ENCODE measurements at regions not wholly inside any gene's neighbourhood (a gene's known extent, or its start where the extent isn't known, plus 50 kb on each side); places are given as distances from the start of the nearest gene placed in this dataset.

DNA sequence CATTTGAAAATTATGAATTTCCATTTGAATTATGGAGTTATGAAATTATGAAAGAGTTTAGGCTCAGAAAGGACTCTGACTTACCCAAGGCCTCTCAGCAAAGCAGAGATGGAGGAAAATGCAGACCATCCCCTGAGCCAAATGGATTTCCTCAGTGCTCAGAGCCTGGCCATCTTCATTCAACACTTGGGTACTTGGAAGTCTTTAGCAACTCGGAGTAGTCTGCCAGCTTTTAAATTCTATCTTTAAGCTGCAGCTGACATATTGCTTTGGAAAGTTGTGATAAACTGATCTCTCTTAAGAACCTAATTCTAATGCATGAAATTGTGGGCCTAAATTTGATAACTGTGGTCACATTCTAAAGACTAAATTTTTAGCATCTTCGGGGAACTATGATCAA is 315.4 kb downstream of the SAMD5 start:
- DNase-seq (ENCODE audit: low read depth in 1 of 2, low spot score in 1 of 2) = no peak
- H3K27ac ChIP-seq (replicated peaks) = no peak overlapping the region
- no peak overlapping the region for H3K4me3 ChIP-seq (replicated peaks; ENCODE audit: insufficient read depth, low read length)
- H3K27me3 ChIP-seq (ENCODE audit: insufficient read depth, poor library complexity, severe bottlenecking) = no peaks in the 10 kb centered on the region
- TF ChIP-seq POLR2AphosphoS5 (IDR thresholded peaks at IDR 0.05; ENCODE audit: low read depth) (no peak), SPI1 (IDR thresholded peaks at IDR 0.05; ENCODE audit: borderline replicate concordance, low read depth) (no peak), GABPA (IDR thresholded peaks at IDR 0.05; ENCODE audit: low read depth) (no peak)
- TF ChIP-seq, protein P1, sequence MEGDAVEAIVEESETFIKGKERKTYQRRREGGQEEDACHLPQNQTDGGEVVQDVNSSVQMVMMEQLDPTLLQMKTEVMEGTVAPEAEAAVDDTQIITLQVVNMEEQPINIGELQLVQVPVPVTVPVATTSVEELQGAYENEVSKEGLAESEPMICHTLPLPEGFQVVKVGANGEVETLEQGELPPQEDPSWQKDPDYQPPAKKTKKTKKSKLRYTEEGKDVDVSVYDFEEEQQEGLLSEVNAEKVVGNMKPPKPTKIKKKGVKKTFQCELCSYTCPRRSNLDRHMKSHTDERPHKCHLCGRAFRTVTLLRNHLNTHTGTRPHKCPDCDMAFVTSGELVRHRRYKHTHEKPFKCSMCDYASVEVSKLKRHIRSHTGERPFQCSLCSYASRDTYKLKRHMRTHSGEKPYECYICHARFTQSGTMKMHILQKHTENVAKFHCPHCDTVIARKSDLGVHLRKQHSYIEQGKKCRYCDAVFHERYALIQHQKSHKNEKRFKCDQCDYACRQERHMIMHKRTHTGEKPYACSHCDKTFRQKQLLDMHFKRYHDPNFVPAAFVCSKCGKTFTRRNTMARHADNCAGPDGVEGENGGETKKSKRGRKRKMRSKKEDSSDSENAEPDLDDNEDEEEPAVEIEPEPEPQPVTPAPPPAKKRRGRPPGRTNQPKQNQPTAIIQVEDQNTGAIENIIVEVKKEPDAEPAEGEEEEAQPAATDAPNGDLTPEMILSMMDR (IDR thresholded peaks at IDR 0.05; ENCODE audit: insufficient read depth, low read length) = no peak
- TF ChIP-seq, protein P2, sequence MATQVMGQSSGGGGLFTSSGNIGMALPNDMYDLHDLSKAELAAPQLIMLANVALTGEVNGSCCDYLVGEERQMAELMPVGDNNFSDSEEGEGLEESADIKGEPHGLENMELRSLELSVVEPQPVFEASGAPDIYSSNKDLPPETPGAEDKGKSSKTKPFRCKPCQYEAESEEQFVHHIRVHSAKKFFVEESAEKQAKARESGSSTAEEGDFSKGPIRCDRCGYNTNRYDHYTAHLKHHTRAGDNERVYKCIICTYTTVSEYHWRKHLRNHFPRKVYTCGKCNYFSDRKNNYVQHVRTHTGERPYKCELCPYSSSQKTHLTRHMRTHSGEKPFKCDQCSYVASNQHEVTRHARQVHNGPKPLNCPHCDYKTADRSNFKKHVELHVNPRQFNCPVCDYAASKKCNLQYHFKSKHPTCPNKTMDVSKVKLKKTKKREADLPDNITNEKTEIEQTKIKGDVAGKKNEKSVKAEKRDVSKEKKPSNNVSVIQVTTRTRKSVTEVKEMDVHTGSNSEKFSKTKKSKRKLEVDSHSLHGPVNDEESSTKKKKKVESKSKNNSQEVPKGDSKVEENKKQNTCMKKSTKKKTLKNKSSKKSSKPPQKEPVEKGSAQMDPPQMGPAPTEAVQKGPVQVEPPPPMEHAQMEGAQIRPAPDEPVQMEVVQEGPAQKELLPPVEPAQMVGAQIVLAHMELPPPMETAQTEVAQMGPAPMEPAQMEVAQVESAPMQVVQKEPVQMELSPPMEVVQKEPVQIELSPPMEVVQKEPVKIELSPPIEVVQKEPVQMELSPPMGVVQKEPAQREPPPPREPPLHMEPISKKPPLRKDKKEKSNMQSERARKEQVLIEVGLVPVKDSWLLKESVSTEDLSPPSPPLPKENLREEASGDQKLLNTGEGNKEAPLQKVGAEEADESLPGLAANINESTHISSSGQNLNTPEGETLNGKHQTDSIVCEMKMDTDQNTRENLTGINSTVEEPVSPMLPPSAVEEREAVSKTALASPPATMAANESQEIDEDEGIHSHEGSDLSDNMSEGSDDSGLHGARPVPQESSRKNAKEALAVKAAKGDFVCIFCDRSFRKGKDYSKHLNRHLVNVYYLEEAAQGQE (IDR thresholded peaks at IDR 0.05; ENCODE audit: insufficient replicate concordance, low read depth) = no peak

DNA sequence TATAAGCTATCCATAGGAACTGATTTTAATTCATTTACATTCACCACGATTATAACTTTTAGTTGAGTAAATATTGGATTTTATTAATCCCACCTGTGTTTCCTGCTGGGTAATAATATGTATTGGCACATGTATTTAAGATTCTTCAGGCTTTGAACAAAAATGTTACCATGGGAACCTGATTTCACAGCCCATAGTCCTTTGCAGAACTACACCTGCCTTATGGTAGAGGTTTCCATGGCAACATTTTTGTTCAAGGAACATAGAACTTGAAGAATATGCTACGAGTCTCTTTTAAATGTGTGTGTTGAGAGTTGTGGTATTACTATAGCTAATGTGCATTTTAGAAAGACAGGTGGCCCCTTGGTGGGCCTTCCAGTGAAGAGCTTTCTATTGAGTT is 317.4 kb downstream of the SAMD5 start:
- TF ChIP-seq, protein P1 (IDR thresholded peaks at IDR 0.05; ENCODE audit: insufficient read depth, low read length) = no peak
- TF ChIP-seq, protein P2 (IDR thresholded peaks at IDR 0.05; ENCODE audit: insufficient replicate concordance, low read depth) = no peak
- TF ChIP-seq POLR2AphosphoS5 (IDR thresholded peaks at IDR 0.05; ENCODE audit: low read depth) = no peak
- no peak for TF ChIP-seq GABPA (IDR thresholded peaks at IDR 0.05; ENCODE audit: low read depth)
- no peak for TF ChIP-seq SPI1 (IDR thresholded peaks at IDR 0.05; ENCODE audit: borderline replicate concordance, low read depth)
- Histone ChIP-seq H3K4me3 (replicated peaks; ENCODE audit: insufficient read depth, low read length) (no peak overlapping the region), H3K27me3 (ENCODE audit: insufficient read depth, poor library complexity, severe bottlenecking) (no peaks in the 10 kb centered on the region), H3K27ac (replicated peaks) (no peak overlapping the region)
- DNase-seq (ENCODE audit: low read depth in 1 of 2, low spot score in 1 of 2) = no peak

DNA sequence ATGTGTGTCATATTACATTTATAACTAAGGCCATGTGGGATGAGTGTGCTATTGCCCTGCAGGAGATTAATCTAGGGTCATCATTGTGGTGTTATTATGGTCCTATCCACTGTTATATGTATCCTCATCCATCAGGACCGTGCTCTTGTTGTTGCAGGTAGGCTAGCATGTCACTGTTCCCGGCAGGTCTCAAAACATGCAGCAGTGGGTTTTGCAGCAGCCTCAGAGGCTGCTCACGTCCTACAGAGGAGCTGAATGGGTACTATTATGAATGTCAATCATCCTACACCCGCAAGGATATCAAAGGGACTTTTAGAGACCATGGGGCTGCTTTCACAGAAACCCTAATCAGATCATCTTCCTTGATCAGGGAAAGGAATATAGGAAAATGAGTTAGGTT is 318.2 kb downstream of the SAMD5 start:
- Histone ChIP-seq H3K27ac (replicated peaks) (no peak overlapping the region), H3K27me3 (ENCODE audit: insufficient read depth, poor library complexity, severe bottlenecking) (no peaks in the 10 kb centered on the region), H3K4me3 (replicated peaks; ENCODE audit: insufficient read depth, low read length) (no peak overlapping the region)
- DNase-seq (ENCODE audit: low read depth in 1 of 2, low spot score in 1 of 2) = no peak
- TF ChIP-seq POLR2AphosphoS5 (IDR thresholded peaks at IDR 0.05; ENCODE audit: low read depth) = no peak
- TF ChIP-seq, protein P2 (IDR thresholded peaks at IDR 0.05; ENCODE audit: insufficient replicate concordance, low read depth) = no peak
- TF ChIP-seq, protein P1 (IDR thresholded peaks at IDR 0.05; ENCODE audit: insufficient read depth, low read length) = no peak
- no peak for TF ChIP-seq SPI1 (IDR thresholded peaks at IDR 0.05; ENCODE audit: borderline replicate concordance, low read depth)
- no peak for TF ChIP-seq GABPA (IDR thresholded peaks at IDR 0.05; ENCODE audit: low read depth)

Measured in HL-60 (cell line).